ENCODE measurements at regions not wholly inside any gene's neighbourhood (a gene's known extent, or its start where the extent isn't known, plus 50 kb on each side); places are given as distances from the start of the nearest gene placed in this dataset.

GRCh38 chr15:46622851-46623250 is 988.0 kb downstream of the SQOR start:
- H3K27ac ChIP-seq (ENCODE audit: low read depth, low read length): no peak overlapping the region
- H3K27me3 ChIP-seq (ENCODE audit: insufficient read depth, low read length): no peaks in the 10 kb centered on the region
- H3K36me3 ChIP-seq (ENCODE audit: control insufficient read depth in 1 of 2, insufficient read depth in 2 of 2, low read length in 2 of 2): no peaks in the 10 kb centered on the region
- RAD21 ChIA-PET (ENCODE audit: low non-redundant PET in 1 of 2, low total read pairs in 2 of 2, uncharacterized antibody in 2 of 2, unreplicated experiment in 2 of 2): no interaction called here
- peaks cover 16 to 19% of the 10 kb centered on the region in 2 experiments; a peak in 3 of 4 replicates for H3K9me3 ChIP-seq (ENCODE audit: control insufficient read depth in 1 of 2, insufficient read depth in 1 of 2, low read depth in 1 of 2, low read length in 2 of 2)
- no peak overlapping the region for H2AFZ ChIP-seq (ENCODE audit: low read depth, low read length, poor library complexity, severe bottlenecking)
- ATAC-seq (no peak), DNase-seq (ENCODE audit: low read depth, low spot score) (no peak)
- H3K9me2 ChIP-seq (ENCODE audit: insufficient read depth): no peaks in the 10 kb centered on the region
- POLR2A ChIA-PET: no interaction called here
- H3K79me2 ChIP-seq (ENCODE audit: insufficient read depth, low read length): no peaks in the 10 kb centered on the region
- intact Hi-C loops (cut with micrococcal nuclease): no loop called here
- no peaks in the 10 kb centered on the region for H4K20me1 ChIP-seq (ENCODE audit: insufficient read depth)
- CTCF ChIA-PET: no interaction called here
- H3K4me3 ChIP-seq (replicated peaks in 1 of 2; ENCODE audit: low read depth in 1 of 2, low read length in 2 of 2): no peak overlapping the region
- H3K9ac ChIP-seq (ENCODE audit: low read length): no peak overlapping the region
- H3K4me2 ChIP-seq (ENCODE audit: low read length): no peak overlapping the region
- no TSS peak for BruUV-seq (replicated peaks)
- H3K4me1 ChIP-seq (ENCODE audit: control insufficient read depth in 1 of 2, insufficient read depth in 2 of 2, low read length in 2 of 2): no peaks in the 10 kb centered on the region
- TF ChIP-seq FOSL1 (IDR thresholded peaks at IDR 0.05; ENCODE audit: low read depth) (no peak), RAD21 (IDR thresholded peaks at IDR 0.05; ENCODE audit: low read depth) (no peak)

DNA sequence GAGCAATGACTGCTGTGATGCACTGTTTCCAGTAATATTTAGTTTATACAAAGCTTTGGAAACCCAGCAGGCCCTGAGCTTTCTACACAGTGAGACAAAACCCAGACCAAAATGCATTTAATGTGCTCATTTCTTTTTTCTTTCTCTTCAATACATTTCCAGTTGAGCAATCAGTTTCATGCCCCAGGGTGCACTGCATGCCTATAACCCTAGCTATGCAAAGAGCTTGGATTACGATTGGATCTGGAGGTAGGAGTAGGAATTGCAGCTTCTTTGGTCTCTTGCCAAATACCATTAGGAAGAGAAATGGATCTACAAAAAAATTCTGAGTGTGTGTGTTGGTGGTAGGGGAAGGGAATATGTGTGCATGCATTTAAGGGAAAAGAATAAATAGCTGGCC is 1001.4 kb downstream of the SQOR start:
- no peak overlapping the region for H2AFZ ChIP-seq (ENCODE audit: low read depth, low read length, poor library complexity, severe bottlenecking)
- H3K27me3 ChIP-seq (ENCODE audit: insufficient read depth, low read length): no peaks in the 10 kb centered on the region
- ChIA-PET POLR2A (no interaction called here), CTCF (no interaction called here), RAD21 (ENCODE audit: low non-redundant PET in 1 of 2, low total read pairs in 2 of 2, uncharacterized antibody in 2 of 2, unreplicated experiment in 2 of 2) (no interaction called here)
- H3K4me3 ChIP-seq (replicated peaks in 1 of 2; ENCODE audit: low read depth in 1 of 2, low read length in 2 of 2): no peak overlapping the region
- H3K27ac ChIP-seq (ENCODE audit: low read depth, low read length): no peak overlapping the region
- TF ChIP-seq FOSL1 (IDR thresholded peaks at IDR 0.05; ENCODE audit: low read depth): no peak
- no peak for TF ChIP-seq SP1 (IDR thresholded peaks at IDR 0.05; ENCODE audit: low read depth)
- no peak for TF ChIP-seq CBX3 (IDR thresholded peaks at IDR 0.05; ENCODE audit: low read depth)
- DNase-seq (ENCODE audit: low read depth, low spot score) (no peak), ATAC-seq (no peak)
- no peaks in the 10 kb centered on the region for H3K79me2 ChIP-seq (ENCODE audit: insufficient read depth, low read length)
- H3K9ac ChIP-seq (ENCODE audit: low read length): no peak overlapping the region
- no peaks in the 10 kb centered on the region for H3K36me3 ChIP-seq (ENCODE audit: control insufficient read depth in 1 of 2, insufficient read depth in 2 of 2, low read length in 2 of 2)
- H3K9me2 ChIP-seq (ENCODE audit: insufficient read depth): no peaks in the 10 kb centered on the region
- intact Hi-C loops (cut with micrococcal nuclease): no loop called here
- no peak overlapping the region for H3K4me2 ChIP-seq (ENCODE audit: low read length)
- H3K4me1 ChIP-seq (ENCODE audit: control insufficient read depth in 1 of 2, insufficient read depth in 2 of 2, low read length in 2 of 2): no peaks in the 10 kb centered on the region
- H4K20me1 ChIP-seq (ENCODE audit: insufficient read depth): no peaks in the 10 kb centered on the region
- BruUV-seq (replicated peaks): no TSS peak
- H3K9me3 ChIP-seq (ENCODE audit: control insufficient read depth in 1 of 2, insufficient read depth in 1 of 2, low read depth in 1 of 2, low read length in 2 of 2): peaks cover 13 to 23% of the 10 kb centered on the region in 2 experiments; a peak in 2 of 4 replicates

Measured in HCT116 (cell line).